Naive thymus-derived CD8-positive, alpha-beta T cell (primary cell): ENCODE measurements at regions not wholly inside any gene's neighbourhood (a gene's known extent, or its start where the extent isn't known, plus 50 kb on each side); places are given as distances from the start of the nearest gene placed in this dataset.
"Not testable (repeated sequence)": the region's sequence is repeated elsewhere in the genome, so short reads cannot be mapped to it uniquely, and the experiment has no call there.

ENCODE experiments used
- ATAC-seq, 2 donors: fragments of 150-1000 bp; cut with Tn5 transposase in 1 of 2; sonication (Bioruptor Pico), chemical (Tn5 transposase) in 1 of 2; 1 replicate in 1 of 2; 2 replicates in 1 of 2; pipeline ENCODE4 v1.10.0; 2021; ENCODE audit warnings: mild to moderate bottlenecking in 2 of 2, moderate library complexity in 2 of 2
- POLR2A ChIA-PET: fragments of 350-600 bp; sonication (Branson Sonifier 250); formaldehyde crosslinking; loops from one replicate; lab custom pipeline; 2021; ENCODE audit warnings: antibody characterized with exemption; lab: Charles Lee
- DNase-seq, 10 donors: peaks; one replicate each; pipeline versions ENCODE4 v3.0.0 to v3.0.0-alpha.2; 2020 to 2022
- H3K27ac Mint-ChIP-seq, 10 donors: one replicate each; pipeline ENCODE4 v1.8.0; 2020 to 2022; ENCODE audit warnings: mild to moderate bottlenecking in 10 of 10, mixed read lengths in 10 of 10, moderate library complexity in 4 of 10, inconsistent platforms in 1 of 10
- H3K27me3 Mint-ChIP-seq, 5 donors: one replicate each; pipeline ENCODE4 v1.8.0; 2021 to 2022; ENCODE audit warnings: mixed read lengths in 5 of 5
- H3K36me3 Mint-ChIP-seq, 3 donors: one replicate each; pipeline ENCODE4 v1.8.0; 2020 to 2022; ENCODE audit warnings: mixed read lengths in 3 of 3, mild to moderate bottlenecking in 2 of 3, inconsistent platforms in 1 of 3
- H3K4me1 Mint-ChIP-seq, 4 donors: one replicate each; pipeline ENCODE4 v1.8.0; 2021 to 2022; ENCODE audit warnings: mixed read lengths in 4 of 4
- H3K4me3 Mint-ChIP-seq, 10 donors: one replicate each; pipeline ENCODE4 v1.8.0; 2020 to 2022; ENCODE audit warnings: mild to moderate bottlenecking in 10 of 10, mixed read lengths in 10 of 10, moderate library complexity in 6 of 10, inconsistent platforms in 1 of 10
- H3K9me3 Mint-ChIP-seq, 9 donors: one replicate each; pipeline ENCODE4 v1.8.0; 2020 to 2022; ENCODE audit warnings: mixed read lengths in 9 of 9, mild to moderate bottlenecking in 3 of 9, inconsistent platforms in 1 of 9, moderate library complexity in 1 of 9

- Mint-ChIP-seq H3K4me1 (peaks cover 0 to 1% (median 0%) of the 10 kb centered on the region in 4 donors), H3K27me3 (peaks cover 0 to 5% (median 1%) of the 10 kb centered on the region in 5 donors), H3K4me3 (no peak overlapping the region), H3K9me3 (no peaks in the 10 kb centered on the region), H3K27ac (no peak overlapping the region), H3K36me3 (no peaks in the 10 kb centered on the region)
- no peak for DNase-seq
- POLR2A ChIA-PET = no interaction called here
- no peak for ATAC-seq
Observed at GRCh38 chr17:27944546-27945332, 51.6 kb upstream of the LYRM9 start.

GRCh38 chr17:27945333-27945616, 52.1 kb upstream of the LYRM9 start:
- Mint-ChIP-seq H3K4me3 (no peak overlapping the region), H3K36me3 (no peaks in the 10 kb centered on the region), H3K27ac (peak overlapping the region in 1 of 10 donors; percentile 54), H3K9me3 (no peaks in the 10 kb centered on the region), H3K27me3 (peaks cover 0 to 4% (median 1%) of the 10 kb centered on the region in 5 donors), H3K4me1 (no peaks in the 10 kb centered on the region)
- ATAC-seq = no peak
- DNase-seq = no peak
- POLR2A ChIA-PET = no interaction called here

- ATAC-seq (no peak), DNase-seq (no peak)
- peaks cover 0 to 8% (median 3%) of the 10 kb centered on the region in 5 donors for H3K27me3 Mint-ChIP-seq
- no peak overlapping the region for H3K27ac Mint-ChIP-seq
- H3K36me3 Mint-ChIP-seq = no peaks in the 10 kb centered on the region
- POLR2A ChIA-PET = no interaction called here
- no peaks in the 10 kb centered on the region for H3K4me1 Mint-ChIP-seq
- H3K9me3 Mint-ChIP-seq = no peaks in the 10 kb centered on the region
- no peak overlapping the region for H3K4me3 Mint-ChIP-seq
Observed at GRCh38 chr17:27945953-27946352, 52.8 kb upstream of the LYRM9 start.

GRCh38 chr17:27946513-27946912, 53.3 kb upstream of the LYRM9 start:
- no peak for ATAC-seq

DNA sequence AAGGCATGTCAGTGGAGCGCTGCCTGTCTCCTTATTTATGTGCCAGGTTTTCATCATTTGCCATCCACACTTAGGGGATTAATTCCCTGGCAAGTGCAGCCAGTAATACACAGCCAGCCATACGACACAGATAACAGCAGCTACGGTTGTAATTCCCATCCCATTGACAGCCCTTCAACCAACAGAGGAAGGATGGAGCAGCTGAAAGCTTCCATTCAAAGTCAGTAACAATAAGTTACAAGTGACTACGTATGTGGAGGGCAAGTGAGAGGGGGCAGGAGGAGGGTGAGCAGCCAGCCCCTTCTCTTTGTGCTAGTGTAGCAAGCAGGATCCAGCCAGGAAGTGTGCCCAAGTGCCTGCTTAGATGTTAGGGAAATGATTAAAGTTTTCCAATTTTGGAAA, 53.8 kb upstream of the LYRM9 start:
- POLR2A ChIA-PET = no interaction called here
- H3K27me3 Mint-ChIP-seq = peaks cover 4 to 19% (median 7%) of the 10 kb centered on the region in 5 donors
- H3K4me3 Mint-ChIP-seq = no peak overlapping the region
- ATAC-seq (no peak), DNase-seq (no peak)
- H3K4me1 Mint-ChIP-seq = no peaks in the 10 kb centered on the region
- H3K9me3 Mint-ChIP-seq = no peaks in the 10 kb centered on the region
- no peak overlapping the region for H3K27ac Mint-ChIP-seq
- no peaks in the 10 kb centered on the region for H3K36me3 Mint-ChIP-seq

More at GRCh38 chr17:27946513-27946912, 53.3 kb upstream of the LYRM9 start:
- H3K27ac Mint-ChIP-seq = no peak overlapping the region
- no peak for DNase-seq
- peaks cover 3 to 14% (median 7%) of the 10 kb centered on the region in 5 donors for H3K27me3 Mint-ChIP-seq
- no peaks in the 10 kb centered on the region for H3K9me3 Mint-ChIP-seq
- H3K4me3 Mint-ChIP-seq = no peak overlapping the region
- no peaks in the 10 kb centered on the region for H3K36me3 Mint-ChIP-seq
- no peaks in the 10 kb centered on the region for H3K4me1 Mint-ChIP-seq
- POLR2A ChIA-PET = no interaction called here

DNA sequence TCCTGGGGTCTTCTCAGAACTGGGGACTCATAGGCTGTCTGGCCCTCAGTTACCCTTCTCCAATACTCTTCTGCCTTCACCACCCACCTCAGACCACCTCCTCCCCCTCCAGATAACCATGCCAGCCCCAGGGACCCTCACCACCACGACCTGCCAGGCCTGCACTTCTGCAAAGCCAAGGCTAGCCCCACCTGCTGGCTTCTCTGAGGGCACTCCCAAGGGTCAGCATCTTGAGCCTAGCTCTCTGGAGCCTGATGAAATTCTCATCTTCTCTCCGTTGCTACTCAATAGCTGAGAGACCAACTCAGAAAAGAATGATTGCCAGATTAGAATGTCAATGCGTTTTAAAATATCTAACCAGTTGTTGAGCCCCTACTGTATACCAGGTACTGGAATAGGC, 56.1 kb upstream of the LYRM9 start:
- no peaks in the 10 kb centered on the region for H3K4me1 Mint-ChIP-seq

GRCh38 chr17:27950225-27950624, 57.1 kb upstream of the LYRM9 start:
- ATAC-seq, DNase-seq, H3K4me1 Mint-ChIP-seq, H3K27ac Mint-ChIP-seq, H3K4me3 Mint-ChIP-seq, POLR2A ChIA-PET, H3K36me3 Mint-ChIP-seq, H3K9me3 Mint-ChIP-seq: not testable (repeated sequence)
- peaks cover 4 to 24% (median 12%) of the 10 kb centered on the region in 5 donors for H3K27me3 Mint-ChIP-seq

More for the DNA sequence above, 56.1 kb upstream of the LYRM9 start:
- DNase-seq (no peak), ATAC-seq (no peak)
- Mint-ChIP-seq H3K36me3 (no peaks in the 10 kb centered on the region), H3K27me3 (peaks cover 4 to 24% (median 12%) of the 10 kb centered on the region in 5 donors), H3K9me3 (no peaks in the 10 kb centered on the region), H3K27ac (no peak overlapping the region), H3K4me3 (no peak overlapping the region)
- POLR2A ChIA-PET = no interaction called here

GRCh38 chr17:27950995-27951394, 57.8 kb upstream of the LYRM9 start:
- H3K36me3 Mint-ChIP-seq = no peaks in the 10 kb centered on the region
- ATAC-seq = no peak
- DNase-seq = no peak
- no peak overlapping the region for H3K27ac Mint-ChIP-seq
- POLR2A ChIA-PET = no interaction called here
- peaks cover 4 to 24% (median 12%) of the 10 kb centered on the region in 5 donors for H3K27me3 Mint-ChIP-seq
- H3K4me1 Mint-ChIP-seq = no peaks in the 10 kb centered on the region
- H3K4me3 Mint-ChIP-seq = no peak overlapping the region
- no peaks in the 10 kb centered on the region for H3K9me3 Mint-ChIP-seq

- no peak overlapping the region for H3K4me3 Mint-ChIP-seq
- DNase-seq = no peak
- POLR2A ChIA-PET = no interaction called here
- H3K27ac Mint-ChIP-seq = no peak overlapping the region
- H3K9me3 Mint-ChIP-seq = no peaks in the 10 kb centered on the region
- H3K4me1 Mint-ChIP-seq = no peaks in the 10 kb centered on the region
- H3K36me3 Mint-ChIP-seq = no peaks in the 10 kb centered on the region
- H3K27me3 Mint-ChIP-seq = peaks cover 4 to 24% (median 12%) of the 10 kb centered on the region in 5 donors
- no peak for ATAC-seq
Observed at GRCh38 chr17:27951872-27952271, 58.7 kb upstream of the LYRM9 start.

- ATAC-seq = no peak
- H3K9me3 Mint-ChIP-seq = no peaks in the 10 kb centered on the region
- no peaks in the 10 kb centered on the region for H3K4me1 Mint-ChIP-seq
- peak overlapping the region in 1 of 10 donors; percentile 24 for H3K27ac Mint-ChIP-seq
- no peaks in the 10 kb centered on the region for H3K36me3 Mint-ChIP-seq
- POLR2A ChIA-PET = no interaction called here
- DNase-seq = no peak
- peaks cover 4 to 24% (median 12%) of the 10 kb centered on the region in 5 donors for H3K27me3 Mint-ChIP-seq
- H3K4me3 Mint-ChIP-seq = no peak overlapping the region
Observed at GRCh38 chr17:27952366-27952765, 59.2 kb upstream of the LYRM9 start.

DNA sequence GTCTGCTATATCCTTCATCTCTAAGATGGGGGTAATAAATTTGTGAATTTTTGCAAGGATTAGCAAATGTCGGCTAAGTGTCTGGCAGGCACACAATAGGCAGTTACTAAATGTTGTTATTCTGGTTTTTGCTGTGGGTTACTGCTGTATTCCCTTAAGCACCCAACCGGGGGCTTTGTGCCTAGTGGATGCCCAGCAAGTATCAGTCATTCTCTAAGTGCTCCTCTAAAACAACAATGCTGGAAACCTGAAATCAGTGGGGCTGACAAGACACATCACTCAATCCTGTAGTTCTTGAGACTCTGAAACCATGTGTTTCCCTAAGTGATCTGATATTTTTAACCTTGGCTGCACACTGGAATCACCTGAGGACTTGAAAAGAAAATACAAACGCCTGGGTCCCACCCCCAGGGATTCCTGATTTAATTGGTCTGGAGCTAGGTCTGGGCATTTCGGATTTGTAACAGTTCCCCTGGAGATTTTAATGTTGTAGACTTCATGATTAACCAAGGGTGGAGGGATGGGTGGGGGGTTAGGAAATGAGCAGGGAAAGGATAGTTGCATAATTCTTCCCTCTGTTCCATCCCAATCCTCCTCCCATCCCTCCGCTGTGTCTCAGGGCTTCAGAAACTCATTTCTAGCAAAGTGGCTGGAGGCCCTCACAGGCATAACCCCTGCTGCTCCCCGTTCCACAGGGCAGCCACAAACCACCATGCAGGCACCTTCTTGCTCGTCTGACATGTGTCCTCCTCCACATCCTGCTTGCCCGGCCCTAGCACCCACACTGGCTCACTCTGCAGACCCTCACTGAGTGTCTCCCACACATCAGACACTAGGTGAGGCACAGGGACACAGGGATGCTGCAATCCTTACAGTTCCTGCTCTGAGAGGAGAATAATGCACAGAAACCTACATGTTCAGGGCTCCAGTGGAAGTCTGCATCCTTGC, 61.7 kb upstream of the LYRM9 start:
- Mint-ChIP-seq H3K36me3 (no peaks in the 10 kb centered on the region), H3K27ac (peak overlapping the region in 1 of 10 donors; percentile 24), H3K9me3 (no peaks in the 10 kb centered on the region), H3K4me1 (no peaks in the 10 kb centered on the region), H3K4me3 (no peak overlapping the region), H3K27me3 (peaks cover 4 to 24% (median 12%) of the 10 kb centered on the region in 5 donors)
- DNase-seq (no peak), ATAC-seq (no peak)
- POLR2A ChIA-PET = no interaction called here

GRCh38 chr17:27956601-27957445, 63.7 kb upstream of the LYRM9 start:
- no peak for ATAC-seq
- Mint-ChIP-seq H3K36me3 (no peaks in the 10 kb centered on the region), H3K4me3 (no peak overlapping the region), H3K27me3 (peaks cover 1 to 7% (median 7%) of the 10 kb centered on the region in 5 donors), H3K9me3 (no peaks in the 10 kb centered on the region), H3K27ac (no peak overlapping the region), H3K4me1 (no peaks in the 10 kb centered on the region)
- POLR2A ChIA-PET = no interaction called here
- no peak for DNase-seq
